T47D (cell line): ENCODE measurements at regions not wholly inside any gene's neighbourhood (a gene's known extent, or its start where the extent isn't known, plus 50 kb on each side); places are given as distances from the start of the nearest gene placed in this dataset.

ENCODE experiments used
- DNase-seq, 2 experiments: peaks; one replicate each; pipeline versions ENCODE4 v3.0.0 to v3.0.0-alpha.2; 2011 to 2012; ENCODE audit warnings: low read depth in 1 of 2, low spot score in 1 of 2
- JUND ChIP-seq: IDR thresholded peaks from 2 replicates; pipeline ENCODE4 v1.6.1; 2012; ENCODE audit warnings: low read depth
- in situ Hi-C: cut with HindIII; loops from 2 replicates; pipeline ENCODE4 v1.10.0; 2016; ENCODE audit warnings: low sequenced_read_pairs, low pct_unique_long_range_greater_than_20kb

DNA sequence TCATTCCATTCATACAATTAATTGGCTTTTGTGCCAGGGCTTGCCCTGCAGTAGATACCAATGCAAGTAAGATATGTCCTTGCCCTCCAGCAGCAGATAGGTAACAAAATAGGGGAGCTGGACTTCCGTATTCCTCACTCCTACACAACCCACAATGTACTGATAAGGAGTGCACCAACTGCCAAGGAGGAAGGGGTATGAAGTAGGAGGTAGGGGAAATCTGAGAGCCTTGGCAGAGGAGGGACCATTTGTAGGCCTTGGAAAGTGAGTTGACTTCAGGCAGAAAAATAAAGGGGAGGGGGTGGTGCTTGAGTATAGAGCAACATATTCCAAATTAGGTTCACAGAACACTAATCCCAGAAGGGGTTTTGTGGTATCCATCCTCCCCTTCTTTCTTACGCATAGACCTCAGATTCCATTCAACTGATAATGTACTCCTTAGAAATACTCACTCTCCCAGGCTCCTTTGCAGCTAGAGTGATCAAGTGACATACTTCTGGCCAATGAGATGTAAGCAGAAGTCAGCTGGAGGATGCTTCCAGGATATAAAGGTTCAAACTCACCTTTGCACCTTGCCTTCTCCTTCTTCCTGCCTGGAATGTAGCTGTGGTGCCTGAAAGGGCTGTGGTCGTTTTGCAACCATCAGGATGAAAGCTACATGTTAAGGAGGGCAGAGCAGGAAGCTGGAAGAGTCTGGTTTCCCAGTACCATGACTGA is 127.1 kb upstream of the SMAD3 start:
- in situ Hi-C loops: no loop called here
- TF ChIP-seq JUND: no peak
- DNase-seq: peak in 1 of 2 experiments; percentile 30

DNA sequence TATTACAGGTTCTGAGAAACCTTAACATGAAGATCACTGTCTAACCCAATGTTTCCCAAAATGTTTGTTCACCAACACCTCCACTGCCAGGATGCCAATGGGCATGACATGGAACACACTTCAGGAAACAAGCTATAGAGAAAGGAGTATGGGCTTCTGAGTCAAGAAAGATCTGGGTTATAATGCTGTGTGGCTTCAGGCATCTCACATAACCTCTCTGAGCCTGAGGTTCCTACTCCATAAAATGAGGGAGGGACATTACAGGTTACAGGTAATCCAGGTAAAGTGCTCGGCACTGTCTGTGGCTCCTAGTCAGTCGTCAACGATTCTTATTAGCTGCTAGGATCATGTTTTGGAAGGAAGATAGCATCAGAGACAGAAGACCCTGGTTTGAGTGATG is 126.4 kb upstream of the SMAD3 start:
- TF ChIP-seq JUND: no peak
- in situ Hi-C loops: no loop called here

DNA sequence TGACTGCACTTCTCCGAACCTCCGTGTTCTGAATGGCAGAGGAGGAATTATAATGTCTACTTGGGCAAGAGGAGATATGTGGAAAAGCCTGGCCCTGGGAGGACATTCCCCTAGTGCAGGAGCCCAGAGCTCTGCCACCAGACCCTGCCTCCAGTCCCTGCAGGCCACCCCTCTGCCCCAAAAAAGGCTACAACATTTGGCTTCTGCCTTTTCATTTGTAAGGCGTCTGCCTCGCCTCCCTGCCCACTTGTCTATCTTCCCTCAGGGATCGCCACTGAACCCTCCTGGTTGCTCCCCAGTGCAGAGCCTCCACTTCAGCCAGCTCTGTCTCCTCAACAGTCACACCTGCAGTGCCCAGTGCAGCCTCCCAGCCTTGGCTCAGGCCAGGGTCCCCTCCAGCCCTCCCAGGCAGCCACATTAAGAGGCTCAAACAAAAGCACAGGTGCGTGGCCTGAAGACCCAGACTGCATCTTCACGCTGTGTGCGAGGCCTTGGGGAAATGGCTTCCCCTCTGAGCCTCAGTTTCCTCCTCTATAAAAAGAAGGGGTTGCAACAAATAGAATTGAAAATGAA is 125.9 kb upstream of the SMAD3 start:
- TF ChIP-seq JUND: no peak
- in situ Hi-C loops: no loop called here
- no peak for DNase-seq

More for the DNA sequence above, 126.4 kb upstream of the SMAD3 start:
- no peak for DNase-seq

DNA sequence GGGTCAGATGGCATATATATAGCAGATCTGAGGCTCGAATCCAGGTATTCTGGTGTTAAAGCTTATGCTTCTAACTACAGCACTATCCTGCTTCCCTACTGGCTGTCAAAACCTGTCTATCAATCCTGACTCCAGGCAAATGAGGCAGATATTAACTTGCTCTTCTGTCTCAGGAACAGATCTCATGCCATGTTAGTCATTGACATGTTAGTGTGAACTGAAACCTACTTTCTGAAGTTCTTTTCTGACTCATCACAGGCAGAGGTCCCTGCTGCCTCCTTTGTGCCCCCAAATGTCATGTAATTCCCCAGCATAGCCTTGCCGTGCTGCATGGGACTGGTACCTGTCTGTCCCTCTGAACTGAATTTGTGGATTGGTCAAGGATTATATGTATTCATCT is 125.0 kb upstream of the SMAD3 start:
- DNase-seq: peak in 1 of 2 experiments; percentile 16
- in situ Hi-C loops: no loop called here
- TF ChIP-seq JUND: no peak

DNA sequence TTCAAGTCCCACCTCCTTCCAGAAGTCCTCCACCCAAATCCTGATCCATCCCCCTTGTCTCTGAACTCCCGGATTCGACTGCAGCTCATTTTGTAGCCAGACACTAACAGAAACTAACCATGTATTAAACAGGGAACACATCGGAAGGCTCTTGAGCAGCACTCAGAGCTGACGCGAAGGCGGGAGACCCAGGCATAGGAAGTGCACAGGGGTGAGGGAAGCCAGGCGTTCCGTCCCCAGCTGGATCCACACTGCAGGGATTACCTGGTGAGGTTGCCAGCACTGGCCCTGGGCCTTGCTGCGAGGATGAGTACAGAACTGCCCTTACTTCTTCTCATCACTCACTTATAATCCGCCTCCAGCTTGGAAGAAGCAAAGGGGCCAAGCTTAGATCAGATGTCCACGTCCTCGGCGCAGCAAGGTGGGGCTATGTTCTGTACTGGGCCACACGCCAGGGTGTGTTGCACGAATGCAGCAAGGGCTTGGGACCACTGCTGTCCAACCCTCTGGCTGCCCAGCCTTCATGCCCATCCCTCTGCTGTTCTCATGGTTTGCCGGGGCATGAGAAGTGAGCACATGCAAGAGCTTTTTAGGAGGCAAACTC is 124.2 kb upstream of the SMAD3 start:
- no peak for DNase-seq
- in situ Hi-C loops: no loop called here
- TF ChIP-seq JUND: no peak

DNA sequence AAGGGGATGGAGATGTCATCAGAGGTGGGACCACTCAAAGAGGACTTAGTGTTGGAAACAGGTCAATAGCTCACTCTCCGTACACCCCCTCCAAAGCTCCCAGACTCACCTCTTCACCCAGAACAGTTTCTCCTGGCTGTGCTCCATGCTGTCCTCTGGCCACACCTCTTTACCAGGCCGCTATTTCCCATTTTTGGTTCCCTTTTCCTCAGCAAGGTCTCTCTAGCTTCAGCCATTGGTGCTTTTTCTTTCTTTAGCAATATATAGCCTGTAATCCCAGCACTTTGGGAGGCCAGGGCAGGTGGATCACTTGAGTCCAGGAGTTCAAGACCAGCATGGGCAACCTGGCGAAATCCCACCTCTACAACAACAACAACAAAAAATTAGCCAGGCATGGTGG is 123.6 kb upstream of the SMAD3 start:
- in situ Hi-C loops: no loop called here
- no peak for DNase-seq
- TF ChIP-seq JUND: no peak

DNA sequence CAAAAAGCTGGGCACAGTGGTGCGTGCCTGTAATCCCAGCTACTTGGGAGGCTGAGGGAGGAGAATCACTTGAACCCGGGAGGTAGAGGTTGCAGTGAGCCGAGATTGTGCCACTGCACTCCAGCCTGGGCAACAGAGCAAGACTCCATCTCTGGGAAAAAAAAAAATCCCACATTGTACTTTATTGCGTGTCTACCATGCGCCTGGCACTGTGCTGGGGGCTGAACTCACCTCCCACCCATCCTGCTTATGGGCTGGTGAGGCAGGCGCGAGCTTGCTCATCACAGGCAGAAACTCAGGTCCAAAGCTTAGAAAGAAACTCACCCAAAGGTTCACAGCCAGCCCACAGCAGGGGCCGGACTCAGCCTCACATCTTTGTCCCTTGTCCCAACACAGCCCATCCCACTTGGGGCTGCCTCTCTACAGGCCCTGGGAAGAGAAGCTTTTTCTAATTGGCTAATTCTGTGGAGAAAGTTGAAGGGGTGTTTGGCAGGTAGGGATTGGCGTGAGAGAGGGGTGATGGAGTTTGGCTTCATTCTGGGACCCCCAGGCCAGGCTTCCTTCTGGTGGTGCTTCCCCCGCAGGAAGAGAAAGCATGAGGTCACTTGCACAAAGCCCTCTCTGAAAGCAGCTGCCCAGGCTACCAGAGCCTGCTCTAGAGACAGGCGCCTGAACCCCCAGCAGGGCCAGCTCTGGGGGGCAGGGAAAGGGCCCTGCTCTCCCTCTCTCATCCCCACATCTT is 122.6 kb upstream of the SMAD3 start:
- DNase-seq: no peak
- in situ Hi-C loops: no loop called here

DNA sequence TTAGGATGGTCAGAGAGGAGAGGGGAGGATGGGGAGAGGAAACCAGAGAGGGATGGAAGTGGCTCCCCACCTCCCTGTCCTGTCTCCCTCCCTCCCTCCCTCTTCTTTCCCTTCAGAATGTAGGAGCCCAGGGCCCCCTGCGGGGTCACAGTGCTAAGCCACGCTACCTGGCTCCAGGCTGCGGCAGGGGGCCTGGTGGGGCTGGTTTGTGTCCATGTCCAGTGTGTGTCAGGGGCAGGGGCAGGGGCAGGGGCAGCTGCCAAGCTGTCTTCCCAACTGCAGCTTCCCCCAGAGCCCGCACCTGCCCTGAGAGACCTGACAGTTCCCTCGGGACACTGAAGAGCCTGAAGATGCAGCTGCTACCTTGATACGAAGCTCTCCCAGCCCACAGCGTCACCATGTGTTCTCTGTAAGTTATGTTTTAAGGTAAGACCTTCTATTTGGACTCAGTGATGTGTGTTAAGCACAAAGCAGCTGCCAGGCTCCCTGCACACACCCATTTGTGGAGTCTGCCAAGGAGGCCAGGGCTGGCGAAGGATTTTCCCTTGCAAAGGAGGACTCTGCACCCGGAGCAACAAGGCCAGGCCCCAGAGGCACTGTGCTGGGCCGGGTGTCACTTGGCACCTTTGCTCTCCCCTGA is 121.8 kb upstream of the SMAD3 start:
- TF ChIP-seq JUND: no peak
- in situ Hi-C loops: no loop called here

More for the DNA sequence above, 122.6 kb upstream of the SMAD3 start:
- TF ChIP-seq JUND: no peak

DNA sequence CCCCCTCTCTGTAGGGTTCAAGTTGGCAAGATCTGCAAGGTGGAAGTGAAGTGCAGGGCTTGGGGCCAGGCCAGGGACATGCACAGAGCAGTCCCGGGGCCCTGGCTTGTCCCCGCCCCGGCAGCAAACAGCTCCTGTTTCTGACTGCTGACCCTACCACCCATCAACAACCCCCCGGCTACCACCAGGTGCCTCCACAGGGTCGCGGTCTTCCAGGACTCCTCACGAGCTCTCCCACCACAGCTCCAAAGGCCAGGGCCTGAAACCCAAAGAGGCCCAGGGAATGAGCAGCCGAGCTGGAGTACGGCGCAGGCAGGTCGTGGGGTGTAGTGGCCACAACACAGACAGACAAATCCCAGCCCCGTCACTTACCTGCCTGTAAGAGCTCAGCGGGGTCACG is 121.3 kb upstream of the SMAD3 start:
- no peak for TF ChIP-seq JUND
- in situ Hi-C loops: no loop called here
- no peak for DNase-seq

More for the DNA sequence above, 121.8 kb upstream of the SMAD3 start:
- DNase-seq: peak; percentile 33 to 77

DNA sequence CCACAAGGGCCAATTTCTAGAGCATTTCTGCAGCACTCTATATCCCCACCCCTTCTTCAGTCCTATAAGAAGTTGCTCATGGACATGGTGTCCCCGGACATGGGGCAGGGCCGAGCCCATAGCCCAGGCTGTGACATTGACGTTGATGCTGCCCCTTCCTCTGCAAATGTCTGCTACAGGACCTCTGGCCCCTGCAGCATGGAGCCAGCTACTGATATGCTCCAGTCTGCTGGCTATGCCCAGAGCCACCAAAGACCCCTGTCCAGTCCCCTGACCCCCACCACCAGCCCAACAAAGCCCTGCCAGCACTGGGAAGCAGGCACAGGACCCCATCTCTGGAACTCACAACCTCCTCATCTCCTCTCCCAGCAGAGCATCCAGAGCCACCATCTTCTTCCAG is 120.1 kb upstream of the SMAD3 start:
- TF ChIP-seq JUND: no peak
- DNase-seq: no peak
- in situ Hi-C loops: no loop called here

DNA sequence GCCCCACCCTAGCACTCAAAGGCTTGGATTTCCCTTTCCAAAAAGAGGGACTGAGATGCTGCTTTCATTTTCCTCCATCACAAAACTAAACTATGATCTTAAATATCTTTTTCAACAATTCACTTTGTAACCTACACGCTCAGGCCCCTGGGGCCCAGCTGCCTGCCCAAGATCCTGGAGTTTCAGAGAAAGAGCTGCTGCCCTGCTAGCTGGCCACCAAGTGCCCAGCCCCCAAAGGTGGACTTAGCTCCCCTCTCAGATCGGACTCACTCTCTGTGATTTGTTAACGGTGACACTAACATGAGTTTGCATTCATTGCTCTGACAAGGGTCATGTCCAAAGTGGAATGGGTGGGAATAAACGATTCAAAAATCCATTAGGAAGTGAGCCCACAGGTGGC is 119.6 kb upstream of the SMAD3 start:
- TF ChIP-seq JUND: no peak
- in situ Hi-C loops: no loop called here
- no peak for DNase-seq

DNA sequence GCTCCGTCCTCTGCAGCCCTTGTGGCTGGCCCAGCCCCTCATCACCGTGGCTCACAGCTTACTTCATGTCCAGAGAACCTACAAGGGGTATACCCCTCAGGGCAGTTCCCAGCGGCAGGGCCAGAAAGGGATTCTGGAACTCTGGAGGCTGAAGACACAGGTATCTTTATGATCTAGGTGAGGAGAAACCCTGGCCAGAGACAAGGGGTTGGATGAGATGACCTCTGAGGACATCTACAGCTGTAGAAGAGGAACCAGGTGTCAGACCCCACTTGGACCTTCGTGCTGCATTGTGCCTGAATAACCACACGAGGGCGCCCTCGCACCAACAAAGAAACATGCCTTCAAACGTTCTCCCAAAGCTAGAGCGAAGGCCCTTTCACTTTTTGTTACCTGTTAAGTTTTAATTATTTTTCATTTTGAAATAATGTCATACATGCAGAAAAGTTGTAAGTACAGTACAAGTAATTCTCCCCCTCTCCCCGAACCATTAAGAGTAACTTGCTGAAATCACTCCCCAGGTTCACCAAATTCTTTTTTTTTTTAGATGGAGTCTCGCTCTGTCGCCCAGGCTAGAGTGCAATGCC is 118.7 kb upstream of the SMAD3 start:
- no peak for TF ChIP-seq JUND
- peak; percentile 57 to 76 for DNase-seq
- in situ Hi-C loops: no loop called here

DNA sequence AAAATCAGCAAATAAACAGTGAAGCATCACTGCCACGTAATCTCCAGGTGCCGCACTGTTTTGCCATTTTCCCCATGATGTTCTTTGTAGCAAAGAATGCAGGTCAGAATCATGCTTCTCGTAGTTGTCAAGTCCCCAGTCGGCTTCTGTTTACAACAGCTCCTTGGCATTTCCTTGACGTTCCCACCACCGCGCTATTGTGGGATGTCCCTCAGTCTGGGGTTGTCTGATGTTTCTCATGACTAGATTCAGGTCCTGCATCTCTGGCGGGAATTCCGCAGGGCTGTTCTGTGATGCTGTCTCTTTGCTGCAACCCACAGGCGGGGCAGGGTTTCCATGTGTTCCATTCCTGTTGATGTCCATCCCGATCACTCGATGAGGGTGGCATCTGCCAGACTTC is 117.9 kb upstream of the SMAD3 start:
- no peak for DNase-seq
- TF ChIP-seq JUND: no peak
- in situ Hi-C loops: no loop called here
